Activated CD4-positive, alpha-beta T cell treated with anti-CD3 and anti-CD28 coated beads, Interleukin-2, Interleukin-6, amounts not matched to agents 100 ng/mL and 50 ng/mL, durations not matched to agents 16 hours and 8 hours (primary cell): ENCODE measurements at regions not wholly inside any gene's neighbourhood (a gene's known extent, or its start where the extent isn't known, plus 50 kb on each side); places are given as distances from the start of the nearest gene placed in this dataset.
"Not testable (repeated sequence)": the region's sequence is repeated elsewhere in the genome, so short reads cannot be mapped to it uniquely, and the experiment has no call there.

Source experiments
- DNase-seq: peaks from one replicate; pipeline ENCODE4 v3.0.0-alpha.2; 2020

GRCh38 chr1:78303620-78304019 is 187.2 kb upstream of the PTGFR start:
- no peak for DNase-seq

- DNase-seq = no peak
Measured at GRCh38 chr1:78304341-78304740, 186.4 kb upstream of the PTGFR start.

GRCh38 chr1:78304761-78305160 is 186.0 kb upstream of the PTGFR start:
- DNase-seq = no peak

- not testable (repeated sequence) for DNase-seq
Measured at GRCh38 chr1:78310261-78310660, 180.5 kb upstream of the PTGFR start.

- no peak for DNase-seq
Measured at GRCh38 chr1:78318011-78318410, 172.8 kb upstream of the PTGFR start.

GRCh38 chr1:78319603-78320002 is 171.2 kb upstream of the PTGFR start:
- DNase-seq = no peak

GRCh38 chr1:78322928-78323680 is 167.7 kb upstream of the PTGFR start:
- DNase-seq = no peak

GRCh38 chr1:78325293-78325692 is 165.5 kb upstream of the PTGFR start:
- no peak for DNase-seq

GRCh38 chr1:78329475-78329874 is 161.3 kb upstream of the PTGFR start:
- DNase-seq = no peak

- no peak for DNase-seq
Measured at GRCh38 chr1:78331799-78332198, 159.0 kb upstream of the PTGFR start.

- DNase-seq = no peak
Measured at GRCh38 chr1:78333502-78333901, 157.3 kb upstream of the PTGFR start.

GRCh38 chr1:78334114-78334513 is 156.7 kb upstream of the PTGFR start:
- no peak for DNase-seq

GRCh38 chr1:78334952-78335351 is 155.8 kb upstream of the PTGFR start:
- DNase-seq = no peak

GRCh38 chr1:78336751-78337150 is 154.0 kb upstream of the PTGFR start:
- not testable (repeated sequence) for DNase-seq

GRCh38 chr1:78339490-78339889 is 151.3 kb upstream of the PTGFR start:
- DNase-seq = no peak

- DNase-seq = no peak
Measured at GRCh38 chr1:78340006-78340405, 150.8 kb upstream of the PTGFR start.

GRCh38 chr1:78348496-78349284 is 142.1 kb upstream of the PTGFR start:
- no peak for DNase-seq

- DNase-seq = no peak
Measured at GRCh38 chr1:78351551-78352216, 139.1 kb upstream of the PTGFR start.

GRCh38 chr1:78355656-78356055 is 135.1 kb upstream of the PTGFR start:
- no peak for DNase-seq

GRCh38 chr1:78358165-78358564 is 132.6 kb upstream of the PTGFR start:
- DNase-seq = no peak

- DNase-seq = no peak
Measured at GRCh38 chr1:78359666-78360065, 131.1 kb upstream of the PTGFR start.

- no peak for DNase-seq
Measured at GRCh38 chr1:78360584-78360983, 130.2 kb upstream of the PTGFR start.

GRCh38 chr1:78367700-78368099 is 123.1 kb upstream of the PTGFR start:
- no peak for DNase-seq

- no peak for DNase-seq
Measured at GRCh38 chr1:78369546-78369945, 121.2 kb upstream of the PTGFR start.
